Stomach (tissue), 8 donors: ENCODE measurements at regions not wholly inside any gene's neighbourhood (a gene's known extent, or its start where the extent isn't known, plus 50 kb on each side); places are given as distances from the start of the nearest gene placed in this dataset.

Experiments used
- DNase-seq, 2 donors: peaks; one replicate each; pipeline versions ENCODE4 v3.0.0 to v3.0.0-alpha.2; 2013 to 2019
- H3K27ac ChIP-seq, 5 donors: fragments of 200-600 bp in 4 of 5; sonication (generic) in 4 of 5; one replicate each; pipeline ENCODE4 v1.5.1; 2013 to 2019; ENCODE audit warnings: mild to moderate bottlenecking in 1 of 5, moderate library complexity in 1 of 5
- H3K27me3 ChIP-seq, 3 donors: fragments of 200-600 bp; sonication (generic); one replicate each; pipeline ENCODE4 v1.5.1; 2017 to 2019; ENCODE audit warnings: mixed run types in 1 of 3
- H3K36me3 ChIP-seq, 4 donors: fragments of 200-600 bp; sonication (generic); 1 replicate in 3 of 4; 2 replicates in 1 of 4; pipeline ENCODE4 v1.5.1; 2016 to 2019
- H3K4me1 ChIP-seq, 4 donors: fragments of 200-600 bp; sonication (generic); one replicate each; pipeline ENCODE4 v1.5.1; 2016 to 2019
- H3K4me3 ChIP-seq, 4 donors: fragments of 200-600 bp; sonication (generic) in 3 of 4; one replicate each; pipeline ENCODE4 v1.5.1; 2016 to 2019; ENCODE audit warnings: mild to moderate bottlenecking in 1 of 4
- H3K9me3 ChIP-seq, 4 donors: fragments of 200-600 bp; sonication (generic); one replicate each; pipeline ENCODE4 v1.5.1; 2016 to 2019
- CTCF ChIP-seq, 7 experiments: fragments of 450-650 bp in 4 of 7; fragments of 200-600 bp in 3 of 7; sonication (generic) in 3 of 7; IDR thresholded peaks; one replicate each; pipeline ENCODE4 v1.5.1; 2016 to 2019; ENCODE audit warnings: antibody characterized with exemption in 7 of 7, control low read depth in 2 of 7, mild to moderate bottlenecking in 1 of 7
- EP300 ChIP-seq: sonication (generic); formaldehyde crosslinking; IDR thresholded peaks from one replicate; pipeline ENCODE4 v1.6.1; 2017; ENCODE audit warnings: antibody characterized with exemption
- POLR2A ChIP-seq, 4 donors: fragments of 450-650 bp; IDR thresholded peaks; one replicate each; pipeline ENCODE4 v1.6.1; 2016; ENCODE audit warnings: antibody characterized with exemption in 4 of 4, control low read depth in 2 of 4, mild to moderate bottlenecking in 1 of 4, moderate library complexity in 1 of 4
- POLR2AphosphoS5 ChIP-seq, 3 donors: sonication (generic); formaldehyde crosslinking; IDR thresholded peaks; one replicate each; pipeline ENCODE4 v1.6.1; 2016; ENCODE audit warnings: antibody characterized with exemption in 3 of 3
- WGBS, 5 donors: extraction: QIAGEN DNeasy Blood & Tissue Kit in 3 of 5; methylation state at CpG; one replicate each; pipeline versions ENCODE4 v1.1.5 to v1.1.7; 2013 to 2018; 5-methylcytosine and 5-hydroxymethylcytosine counted together
- intact Hi-C: fragments of 100-400 bp; cut with DNase I; formaldehyde crosslinking; loops from one replicate; pipeline ENCODE4 v1.15.1; 2023; ENCODE audit warnings: low total_unique reads
- donor health status: healthy with polysubstance abuse.
- donor health status: Bipolar disorder and iron deficiency.
- donor health status: healthy.

GRCh38 chr1:102562380-102562779 lies 545.9 kb downstream of the COL11A1 start:
- no peaks in the 10 kb centered on the region for H3K36me3 ChIP-seq
- DNase-seq = no peak
- H3K27me3 ChIP-seq = no peaks in the 10 kb centered on the region
- H3K4me3 ChIP-seq = no peak overlapping the region
- intact Hi-C loops = no loop called here
- no peak for TF ChIP-seq CTCF (IDR thresholded peaks at IDR 0.05)
- no peak for TF ChIP-seq POLR2AphosphoS5 (IDR thresholded peaks at IDR 0.05)
- TF ChIP-seq POLR2A (IDR thresholded peaks at IDR 0.05) = no peak
- TF ChIP-seq EP300 = no peak
- peaks cover 0 to 9% (median 0%) of the 10 kb centered on the region in 4 donors for H3K9me3 ChIP-seq
- WGBS, 5 donors = 72 to 92% (median 85%) methylated on average over 1 of the region's 1 CpG
- H3K27ac ChIP-seq = no peak overlapping the region
- H3K4me1 ChIP-seq = no peaks in the 10 kb centered on the region

GRCh38 chr1:102550729-102551384 lies 554.1 kb upstream of the OLFM3 start:
- intact Hi-C loops = no loop called here
- no peak overlapping the region for H3K4me3 ChIP-seq
- no peaks in the 10 kb centered on the region for H3K4me1 ChIP-seq
- no peaks in the 10 kb centered on the region for H3K36me3 ChIP-seq
- DNase-seq = peak in 1 of 2 donors; percentile 3
- WGBS, 5 donors = 71 to 86% (median 72%) methylated on average over 1 to 2 of the region's 2 CpGs
- H3K27ac ChIP-seq = no peak overlapping the region
- peaks cover 0 to 29% (median 20%) of the 10 kb centered on the region in 4 donors for H3K9me3 ChIP-seq
- TF ChIP-seq EP300 = no peak
- no peak for TF ChIP-seq POLR2AphosphoS5 (IDR thresholded peaks at IDR 0.05)
- no peaks in the 10 kb centered on the region for H3K27me3 ChIP-seq

GRCh38 chr1:102546251-102546650 lies 549.5 kb upstream of the OLFM3 start:
- Histone ChIP-seq H3K9me3 (no peaks in the 10 kb centered on the region), H3K4me1 (no peaks in the 10 kb centered on the region), H3K4me3 (no peak overlapping the region), H3K27ac (no peak overlapping the region), H3K27me3 (no peaks in the 10 kb centered on the region), H3K36me3 (no peaks in the 10 kb centered on the region)
- DNase-seq = peak in 1 of 2 donors; percentile 0
- 68 to 86% (median 73%) methylated on average over 2 of the region's 2 CpGs for WGBS, 5 donors
- intact Hi-C loops = no loop called here
- no peak for TF ChIP-seq POLR2AphosphoS5 (IDR thresholded peaks at IDR 0.05)
- TF ChIP-seq POLR2A (IDR thresholded peaks at IDR 0.05) = no peak
- no peak for TF ChIP-seq EP300
- TF ChIP-seq CTCF (IDR thresholded peaks at IDR 0.05) = no peak

GRCh38 chr1:102535829-102536505 lies 539.2 kb upstream of the OLFM3 start:
- Histone ChIP-seq H3K4me3 (no peak overlapping the region), H3K36me3 (no peaks in the 10 kb centered on the region), H3K9me3 (peaks cover 0 to 8% (median 3%) of the 10 kb centered on the region in 4 donors), H3K27ac (no peak overlapping the region), H3K27me3 (no peaks in the 10 kb centered on the region), H3K4me1 (no peaks in the 10 kb centered on the region)
- 78 to 89% (median 83%) methylated on average over 5 of the region's 5 CpGs for WGBS, 5 donors
- no peak for DNase-seq
- intact Hi-C loops = no loop called here
- no peak for TF ChIP-seq POLR2A (IDR thresholded peaks at IDR 0.05)
- no peak for TF ChIP-seq POLR2AphosphoS5 (IDR thresholded peaks at IDR 0.05)
- TF ChIP-seq CTCF (IDR thresholded peaks at IDR 0.05) = no peak
- TF ChIP-seq EP300 = no peak

GRCh38 chr1:102531036-102531435 lies 534.3 kb upstream of the OLFM3 start:
- no peak for DNase-seq
- Histone ChIP-seq H3K36me3 (no peaks in the 10 kb centered on the region), H3K4me3 (no peak overlapping the region), H3K4me1 (no peaks in the 10 kb centered on the region), H3K9me3 (peaks cover 0 to 8% (median 0%) of the 10 kb centered on the region in 4 donors), H3K27ac (no peak overlapping the region), H3K27me3 (no peaks in the 10 kb centered on the region)
- 78 to 82% (median 80%) methylated on average over 4 of the region's 4 CpGs for WGBS, 5 donors
- intact Hi-C loops = no loop called here
- no peak for TF ChIP-seq POLR2AphosphoS5 (IDR thresholded peaks at IDR 0.05)
- TF ChIP-seq POLR2A (IDR thresholded peaks at IDR 0.05) = no peak
- TF ChIP-seq CTCF (IDR thresholded peaks at IDR 0.05) = no peak
- no peak for TF ChIP-seq EP300
